BE2C (cell line): ENCODE measurements at regions not wholly inside any gene's neighbourhood (a gene's known extent, or its start where the extent isn't known, plus 50 kb on each side); places are given as distances from the start of the nearest gene placed in this dataset.

ENCODE experiments used
- DNase-seq: peaks from one replicate; pipeline ENCODE4 v3.0.0-alpha.2; 2020
- H3K27me3 ChIP-seq: fragments of 250-450 bp; sonication (Bioruptor Pico); 2 replicates; pipeline ENCODE4 v1.5.1; 2020; ENCODE audit warnings: mild to moderate bottlenecking
- H3K36me3 ChIP-seq: fragments of 250-450 bp; sonication (Bioruptor Pico); 2 replicates; pipeline ENCODE4 v1.5.1; 2020; ENCODE audit warnings: mild to moderate bottlenecking
- H3K4me1 ChIP-seq: fragments of 250-450 bp; sonication (Bioruptor Pico); 2 replicates; pipeline ENCODE4 v1.5.1; 2020
- H3K4me3 ChIP-seq: 2 replicates; pipeline ENCODE4 v1.5.1; 2011; ENCODE audit warnings: low read depth, low read length
- H3K9me3 ChIP-seq: fragments of 250-450 bp; sonication (Bioruptor Pico); 2 replicates; pipeline ENCODE4 v1.5.1; 2020
- TF ChIP-seq, protein P1 (sequence below): IDR thresholded peaks from 2 replicates; pipeline ENCODE4 v1.5.1; 2012; ENCODE audit warnings: mild to moderate bottlenecking, low read depth, low read length

DNA sequence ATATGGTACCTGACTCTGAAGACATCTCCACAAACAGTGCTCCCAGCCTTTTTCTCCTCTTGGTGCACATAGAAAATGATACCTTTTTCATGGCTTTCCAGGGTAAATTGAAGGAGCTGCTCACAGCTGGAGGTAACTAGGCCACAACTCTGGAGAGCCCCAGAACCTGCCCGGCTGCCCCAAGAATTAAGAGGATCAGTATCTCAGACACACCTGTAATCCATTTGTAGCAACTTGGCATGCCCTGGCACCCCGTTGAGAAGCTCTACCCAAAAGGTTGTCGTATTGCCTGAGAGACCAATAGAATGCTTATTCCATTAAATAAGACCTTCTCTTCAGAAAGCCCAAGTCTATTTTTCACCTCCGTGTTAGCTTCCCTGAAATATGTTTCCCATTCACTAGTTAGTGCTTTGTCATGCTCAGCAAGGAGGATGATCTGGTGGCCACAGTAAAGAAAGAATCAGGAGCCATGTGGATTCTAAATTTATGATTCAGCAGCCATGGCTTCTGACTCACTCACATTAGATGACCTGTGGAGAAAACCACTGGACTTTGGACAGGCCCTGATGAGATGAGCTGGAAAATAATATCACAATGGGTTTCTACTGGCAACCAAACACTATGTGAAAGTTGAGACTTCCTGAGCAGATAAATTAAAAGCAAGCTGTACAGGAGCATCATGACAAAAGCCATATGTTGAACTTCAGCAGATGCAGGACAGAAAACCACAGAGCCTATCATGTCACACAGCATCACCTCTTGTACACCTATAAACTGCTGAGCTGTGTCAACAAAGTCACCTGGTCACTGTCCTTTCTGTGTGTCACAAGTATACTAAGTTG lies 253.3 kb upstream of the OSR1 start:
- Histone ChIP-seq H3K9me3 (no peaks in the 10 kb centered on the region), H3K4me3 (no peak overlapping the region), H3K36me3 (no peaks in the 10 kb centered on the region), H3K27me3 (no peaks in the 10 kb centered on the region), H3K4me1 (no peaks in the 10 kb centered on the region)
- TF ChIP-seq, protein P1, sequence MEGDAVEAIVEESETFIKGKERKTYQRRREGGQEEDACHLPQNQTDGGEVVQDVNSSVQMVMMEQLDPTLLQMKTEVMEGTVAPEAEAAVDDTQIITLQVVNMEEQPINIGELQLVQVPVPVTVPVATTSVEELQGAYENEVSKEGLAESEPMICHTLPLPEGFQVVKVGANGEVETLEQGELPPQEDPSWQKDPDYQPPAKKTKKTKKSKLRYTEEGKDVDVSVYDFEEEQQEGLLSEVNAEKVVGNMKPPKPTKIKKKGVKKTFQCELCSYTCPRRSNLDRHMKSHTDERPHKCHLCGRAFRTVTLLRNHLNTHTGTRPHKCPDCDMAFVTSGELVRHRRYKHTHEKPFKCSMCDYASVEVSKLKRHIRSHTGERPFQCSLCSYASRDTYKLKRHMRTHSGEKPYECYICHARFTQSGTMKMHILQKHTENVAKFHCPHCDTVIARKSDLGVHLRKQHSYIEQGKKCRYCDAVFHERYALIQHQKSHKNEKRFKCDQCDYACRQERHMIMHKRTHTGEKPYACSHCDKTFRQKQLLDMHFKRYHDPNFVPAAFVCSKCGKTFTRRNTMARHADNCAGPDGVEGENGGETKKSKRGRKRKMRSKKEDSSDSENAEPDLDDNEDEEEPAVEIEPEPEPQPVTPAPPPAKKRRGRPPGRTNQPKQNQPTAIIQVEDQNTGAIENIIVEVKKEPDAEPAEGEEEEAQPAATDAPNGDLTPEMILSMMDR = no peak
- DNase-seq = no peak

DNA sequence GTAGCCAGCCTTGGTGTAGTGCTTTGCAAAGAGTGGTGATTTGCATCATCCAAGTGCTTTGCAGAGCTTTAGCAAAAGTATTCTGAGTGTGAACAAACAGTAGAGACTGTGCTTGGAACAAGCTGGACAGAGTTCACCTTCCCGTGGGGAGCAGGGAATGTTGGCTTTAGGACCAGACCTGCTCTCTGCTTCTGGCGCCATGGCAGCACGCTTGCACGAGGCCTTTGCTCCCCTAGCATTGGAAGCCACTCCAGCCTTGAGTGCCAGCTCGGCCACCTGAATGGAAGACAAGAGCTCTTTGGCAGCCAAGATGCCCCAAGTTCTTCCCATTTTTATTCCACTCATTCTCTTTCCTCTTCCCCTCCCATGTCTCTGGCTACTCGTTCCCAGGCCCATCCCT lies 250.8 kb upstream of the OSR1 start:
- TF ChIP-seq, protein P1 = no peak
- DNase-seq = no peak
- no peaks in the 10 kb centered on the region for H3K4me1 ChIP-seq
- H3K4me3 ChIP-seq = no peak overlapping the region
- no peaks in the 10 kb centered on the region for H3K27me3 ChIP-seq
- 0 out of 2 replicates have a peak, but pooled peaks cover 3% of the 10 kb centered on the region for H3K9me3 ChIP-seq
- no peaks in the 10 kb centered on the region for H3K36me3 ChIP-seq

GRCh38 chr2:19607931-19608771 lies 249.7 kb upstream of the OSR1 start:
- 0 out of 2 replicates have a peak, but pooled peaks cover 3% of the 10 kb centered on the region for H3K9me3 ChIP-seq
- H3K4me3 ChIP-seq = no peak overlapping the region
- H3K27me3 ChIP-seq = no peaks in the 10 kb centered on the region
- no peaks in the 10 kb centered on the region for H3K36me3 ChIP-seq
- H3K4me1 ChIP-seq = no peaks in the 10 kb centered on the region
- TF ChIP-seq, protein P1 = no peak
- no peak for DNase-seq

GRCh38 chr2:19607400-19607799 lies 249.0 kb upstream of the OSR1 start:
- DNase-seq = no peak
- TF ChIP-seq, protein P1 = no peak

GRCh38 chr2:19600982-19601381 lies 242.6 kb upstream of the OSR1 start:
- H3K36me3 ChIP-seq = no peaks in the 10 kb centered on the region
- TF ChIP-seq, protein P1 = no peak
- DNase-seq = no peak
- no peaks in the 10 kb centered on the region for H3K4me1 ChIP-seq
- H3K4me3 ChIP-seq = no peak overlapping the region
- H3K27me3 ChIP-seq = no peaks in the 10 kb centered on the region
- H3K9me3 ChIP-seq = 0 out of 2 replicates have a peak, but pooled peaks cover 3% of the 10 kb centered on the region

More at GRCh38 chr2:19607400-19607799, 249.0 kb upstream of the OSR1 start:
- H3K9me3 ChIP-seq = 0 out of 2 replicates have a peak, but pooled peaks cover 3% of the 10 kb centered on the region
- no peaks in the 10 kb centered on the region for H3K36me3 ChIP-seq
- H3K4me1 ChIP-seq = no peaks in the 10 kb centered on the region
- no peak overlapping the region for H3K4me3 ChIP-seq
- no peaks in the 10 kb centered on the region for H3K27me3 ChIP-seq
